HEK293 (cell line): ENCODE measurements at regions not wholly inside any gene's neighbourhood (a gene's known extent, or its start where the extent isn't known, plus 50 kb on each side); places are given as distances from the start of the nearest gene placed in this dataset.

Experiments
- CTCF ChIA-PET: fragments of 350-600 bp; formaldehyde crosslinking; extraction: SDS; loops from one replicate; lab custom pipeline; 2021; ENCODE audit warnings: antibody characterized with exemption; lab: Yijun Ruan, JAX
- POLR2A ChIA-PET: fragments of 300-600 bp; formaldehyde crosslinking; extraction: SDS; loops from one replicate; lab custom pipeline; 2020; ENCODE audit warnings: antibody characterized with exemption, inconsistent platforms; lab: Yijun Ruan, JAX
- H3K27ac ChIP-seq: fragments of 200-500 bp; sonication (Bioruptor generic); 2 replicates; pipeline ENCODE4 v1.5.1; 2014; ENCODE audit warnings: low read depth, low read length, control low read depth, inconsistent platforms; ENCODE audit errors: extremely low read depth
- H3K36me3 ChIP-seq, 2 experiments: fragments of 200-500 bp in 1 of 2; sonication (Bioruptor generic) in 1 of 2; 1 replicate in 1 of 2; 2 replicates in 1 of 2; pipeline ENCODE4 v1.5.1; 2014 to 2017; ENCODE audit warnings: inconsistent platforms in 2 of 2, low read length in 2 of 2; ENCODE audit not compliant: control insufficient read depth in 2 of 2, insufficient read depth in 1 of 2
- H3K4me1 ChIP-seq: fragments of 200-500 bp; sonication (Bioruptor generic); 2 replicates; pipeline ENCODE4 v1.5.1; 2014; ENCODE audit warnings: mild to moderate bottlenecking, low read length, inconsistent platforms; ENCODE audit not compliant: control insufficient read depth, insufficient read depth
- H3K4me3 ChIP-seq: 2 replicates; pipeline ENCODE4 v1.5.1; 2011; ENCODE audit warnings: low read depth, mild to moderate bottlenecking, control low read depth, low read length, moderate library complexity
- H3K9me3 ChIP-seq: fragments of 200-500 bp; sonication (Bioruptor generic); 2 replicates; pipeline ENCODE4 v1.5.1; 2014; ENCODE audit warnings: low read depth, low read length, inconsistent platforms; ENCODE audit not compliant: control insufficient read depth, insufficient read depth
- GLI4 ChIP-seq: fragments of 450-650 bp; formaldehyde crosslinking; IDR thresholded peaks from 2 replicates; pipeline ENCODE4 v1.5.1; 2016; ENCODE audit warnings: missing biosample characterization, missing genetic modification characterization
- HIC1 ChIP-seq: fragments of 450-650 bp; formaldehyde crosslinking; IDR thresholded peaks from 2 replicates; pipeline ENCODE4 v1.5.1; 2016; ENCODE audit warnings: missing biosample characterization, missing genetic modification characterization
- KLF17 ChIP-seq: fragments of 450-650 bp; formaldehyde crosslinking; IDR thresholded peaks from 2 replicates; pipeline ENCODE4 v1.5.1; 2016; ENCODE audit warnings: missing biosample characterization, missing genetic modification characterization
- PRDM4 ChIP-seq: fragments of 450-650 bp; formaldehyde crosslinking; IDR thresholded peaks from 2 replicates; pipeline ENCODE4 v1.5.1; 2017; ENCODE audit warnings: missing biosample characterization, missing genetic modification characterization
- SCRT2 ChIP-seq: fragments of 450-650 bp; formaldehyde crosslinking; IDR thresholded peaks from 2 replicates; pipeline ENCODE4 v1.5.1; 2016; ENCODE audit warnings: missing biosample characterization, missing genetic modification characterization
- SETDB1 ChIP-seq: IDR thresholded peaks from one replicate; pipeline ENCODE4 v1.6.1; 2017; ENCODE audit warnings: mild to moderate bottlenecking, low read length, moderate library complexity, mixed read lengths; ENCODE audit not compliant: insufficient read length
- YY1 ChIP-seq: fragments of 450-650 bp; formaldehyde crosslinking; IDR thresholded peaks from 2 replicates; pipeline ENCODE4 v1.5.1; 2018; ENCODE audit warnings: missing biosample characterization, missing genetic modification characterization
- YY2 ChIP-seq: fragments of 450-650 bp; formaldehyde crosslinking; IDR thresholded peaks from 2 replicates; pipeline ENCODE4 v1.5.1; 2016; ENCODE audit warnings: missing biosample characterization, missing genetic modification characterization
- ZBTB44 ChIP-seq: fragments of 450-650 bp; IDR thresholded peaks from 2 replicates; pipeline ENCODE4 v1.5.1; 2018; ENCODE audit warnings: missing biosample characterization, mild to moderate bottlenecking, missing genetic modification characterization
- ZBTB6 ChIP-seq: fragments of 450-650 bp; formaldehyde crosslinking; IDR thresholded peaks from 2 replicates; pipeline ENCODE4 v1.5.1; 2017; ENCODE audit warnings: missing biosample characterization, missing genetic modification characterization
- ZNF112 ChIP-seq: fragments of 450-650 bp; formaldehyde crosslinking; IDR thresholded peaks from 2 replicates; pipeline ENCODE4 v1.5.0; 2017; ENCODE audit warnings: missing biosample characterization, missing genetic modification characterization
- ZNF174 ChIP-seq: fragments of 450-650 bp; formaldehyde crosslinking; IDR thresholded peaks from 2 replicates; pipeline ENCODE4 v1.5.0; 2017; ENCODE audit warnings: missing biosample characterization, mild to moderate bottlenecking, missing genetic modification characterization
- ZNF24 ChIP-seq: fragments of 450-650 bp; formaldehyde crosslinking; IDR thresholded peaks from 2 replicates; pipeline ENCODE4 v1.5.1; 2016; ENCODE audit warnings: missing biosample characterization, missing genetic modification characterization
- ZNF266 ChIP-seq: fragments of 450-650 bp; formaldehyde crosslinking; IDR thresholded peaks from 2 replicates; pipeline ENCODE4 v1.5.1; 2016; ENCODE audit warnings: missing biosample characterization, missing genetic modification characterization, low read depth
- ZNF280C ChIP-seq: fragments of 450-650 bp; formaldehyde crosslinking; IDR thresholded peaks from 2 replicates; pipeline ENCODE4 v1.5.1; 2016; ENCODE audit warnings: missing biosample characterization, missing genetic modification characterization
- ZNF341 ChIP-seq: fragments of 450-650 bp; formaldehyde crosslinking; IDR thresholded peaks from 2 replicates; pipeline ENCODE4; 2016; ENCODE audit warnings: low read depth, missing biosample characterization, missing genetic modification characterization
- ZNF433 ChIP-seq: fragments of 450-650 bp; formaldehyde crosslinking; IDR thresholded peaks from 2 replicates; pipeline ENCODE4 v1.5.1; 2016; ENCODE audit warnings: missing biosample characterization, missing genetic modification characterization, low read depth
- ZNF449 ChIP-seq: fragments of 450-650 bp; formaldehyde crosslinking; IDR thresholded peaks from 2 replicates; pipeline ENCODE4 v1.5.1; 2017; ENCODE audit warnings: missing biosample characterization, mild to moderate bottlenecking, missing genetic modification characterization, moderate library complexity
- ZNF561 ChIP-seq: fragments of 450-650 bp; IDR thresholded peaks from 2 replicates; pipeline ENCODE4 v1.5.1; 2018; ENCODE audit warnings: missing biosample characterization, missing genetic modification characterization, borderline replicate concordance
- ZNF629 ChIP-seq: fragments of 450-650 bp; formaldehyde crosslinking; IDR thresholded peaks from 2 replicates; pipeline ENCODE4 v1.5.1; 2017; ENCODE audit warnings: missing biosample characterization, missing genetic modification characterization

- TF ChIP-seq KLF17 (no peak), HIC1 (tag by site-specific recombination) (no peak), SETDB1 (no peak)
These were observed 467.7 kb upstream of the MEF2C start (continued) for GRCh38 chr5:89350684-89351083.

GRCh38 chr5:89349246-89349980 lies 466.4 kb upstream of the MEF2C start:
- Histone ChIP-seq H3K9me3 (no peaks in the 10 kb centered on the region), H3K4me3 (no peak overlapping the region), H3K27ac (no peak overlapping the region), H3K4me1 (no peaks in the 10 kb centered on the region), H3K36me3 (no peaks in the 10 kb centered on the region)
- POLR2A ChIA-PET = no interaction called here
- TF ChIP-seq PRDM4 (tag by site-specific recombination) = no peak
- no peak for TF ChIP-seq GLI4 (tag by site-specific recombination)
- no peak for TF ChIP-seq ZNF112
- no peak for TF ChIP-seq ZNF24
- TF ChIP-seq ZNF266 (tag by site-specific recombination) = no peak
- CTCF ChIA-PET = no interaction called here

- no peaks in the 10 kb centered on the region for H3K9me3 ChIP-seq
- POLR2A ChIA-PET = no interaction called here
- no peaks in the 10 kb centered on the region for H3K36me3 ChIP-seq
- H3K4me1 ChIP-seq = no peaks in the 10 kb centered on the region
- CTCF ChIA-PET = no interaction called here
- no peak overlapping the region for H3K4me3 ChIP-seq
- TF ChIP-seq SCRT2 (tag by site-specific recombination) = no peak
- no peak for TF ChIP-seq ZNF433
- no peak for TF ChIP-seq ZNF341 (tag by site-specific recombination)
- TF ChIP-seq YY1 (tag by site-specific recombination) = no peak
- no peak for TF ChIP-seq ZNF449 (tag by site-specific recombination)
- no peak for TF ChIP-seq YY2
- no peak for TF ChIP-seq ZBTB44 (tag by site-specific recombination)
- no peak for TF ChIP-seq ZNF280C
- TF ChIP-seq ZBTB6 (tag by site-specific recombination) = no peak
- no peak for TF ChIP-seq ZNF629
- no peak for TF ChIP-seq ZNF174 (tag by site-specific recombination)
- no peak for TF ChIP-seq ZNF561
- H3K27ac ChIP-seq = no peak overlapping the region
These were observed 463.6 kb upstream of the MEF2C start for GRCh38 chr5:89346573-89346972.
